Lower leg skin (tissue), 4 donors: ENCODE measurements at regions not wholly inside any gene's neighbourhood (a gene's known extent, or its start where the extent isn't known, plus 50 kb on each side); places are given as distances from the start of the nearest gene placed in this dataset.
"Not testable (repeated sequence)": the region's sequence is repeated elsewhere in the genome, so short reads cannot be mapped to it uniquely, and the experiment has no call there.

Experiments used
- DNase-seq, 2 donors: peaks; one replicate each; pipeline ENCODE4 v3.0.0-alpha.2; 2019; ENCODE audit warnings: low spot score in 2 of 2
- H3K4me3 ChIP-seq: fragments of 200-600 bp; sonication (generic); 2 replicates; pipeline ENCODE4 v1.5.1; 2017; ENCODE audit warnings: mild to moderate bottlenecking, low read depth; ENCODE audit not compliant: poor library complexity, severe bottlenecking
- POLR2A ChIP-seq, 2 donors: fragments of 450-650 bp; IDR thresholded peaks; one replicate each; pipeline ENCODE4 v1.6.1; 2016 to 2017; ENCODE audit warnings: antibody characterized with exemption in 2 of 2, mild to moderate bottlenecking in 1 of 2, moderate library complexity in 1 of 2
- WGBS, 2 donors: methylation state at CpG; one replicate each; pipeline ENCODE4 v1.1.5; 2018; 5-methylcytosine and 5-hydroxymethylcytosine counted together
- intact Hi-C: fragments of 100-400 bp; cut with DNase I; formaldehyde crosslinking; loops from one replicate; pipeline ENCODE4 v1.15.0; 2023; ENCODE audit warnings: low total_unique reads
- TF ChIP-seq, protein P1 (sequence below), 3 donors: fragments of 450-650 bp; IDR thresholded peaks; one replicate each; pipeline ENCODE4 v1.5.1; 2016; ENCODE audit warnings: antibody characterized with exemption in 3 of 3, mild to moderate bottlenecking in 3 of 3, moderate library complexity in 2 of 3

DNA sequence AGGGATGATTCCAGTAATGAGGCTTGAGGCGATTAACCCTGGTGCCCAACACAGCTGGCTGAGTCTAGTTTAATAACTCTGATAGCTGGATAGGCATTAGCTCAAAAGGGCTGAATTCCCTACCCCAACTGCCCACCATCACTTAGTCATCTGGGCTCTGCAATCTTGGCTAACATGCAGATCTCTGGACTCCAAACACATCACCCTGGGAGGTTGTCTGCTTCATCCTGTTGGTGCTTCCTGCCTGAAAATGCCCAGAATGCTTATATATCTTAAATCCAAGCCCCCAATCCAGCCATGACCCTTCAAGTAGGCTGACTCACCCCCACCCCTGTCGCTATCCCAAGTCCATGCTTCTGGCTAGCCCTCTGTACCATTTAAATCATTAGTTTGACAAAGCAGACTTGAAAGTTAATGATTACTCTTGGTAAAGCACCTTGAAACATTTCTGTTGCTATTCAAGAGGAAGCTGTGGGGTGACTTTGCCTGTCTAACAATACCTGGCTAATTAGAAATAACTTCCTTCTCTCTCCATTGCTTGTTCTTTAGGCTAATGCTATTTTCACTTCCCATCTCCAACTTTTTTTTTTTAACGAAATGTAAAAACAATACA is 107.0 kb upstream of the RORA start:
- intact Hi-C loops: no loop called here
- no peak for TF ChIP-seq POLR2A (IDR thresholded peaks at IDR 0.05)
- TF ChIP-seq, protein P1, sequence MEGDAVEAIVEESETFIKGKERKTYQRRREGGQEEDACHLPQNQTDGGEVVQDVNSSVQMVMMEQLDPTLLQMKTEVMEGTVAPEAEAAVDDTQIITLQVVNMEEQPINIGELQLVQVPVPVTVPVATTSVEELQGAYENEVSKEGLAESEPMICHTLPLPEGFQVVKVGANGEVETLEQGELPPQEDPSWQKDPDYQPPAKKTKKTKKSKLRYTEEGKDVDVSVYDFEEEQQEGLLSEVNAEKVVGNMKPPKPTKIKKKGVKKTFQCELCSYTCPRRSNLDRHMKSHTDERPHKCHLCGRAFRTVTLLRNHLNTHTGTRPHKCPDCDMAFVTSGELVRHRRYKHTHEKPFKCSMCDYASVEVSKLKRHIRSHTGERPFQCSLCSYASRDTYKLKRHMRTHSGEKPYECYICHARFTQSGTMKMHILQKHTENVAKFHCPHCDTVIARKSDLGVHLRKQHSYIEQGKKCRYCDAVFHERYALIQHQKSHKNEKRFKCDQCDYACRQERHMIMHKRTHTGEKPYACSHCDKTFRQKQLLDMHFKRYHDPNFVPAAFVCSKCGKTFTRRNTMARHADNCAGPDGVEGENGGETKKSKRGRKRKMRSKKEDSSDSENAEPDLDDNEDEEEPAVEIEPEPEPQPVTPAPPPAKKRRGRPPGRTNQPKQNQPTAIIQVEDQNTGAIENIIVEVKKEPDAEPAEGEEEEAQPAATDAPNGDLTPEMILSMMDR (IDR thresholded peaks at IDR 0.05): no peak
- no peak for DNase-seq
- H3K4me3 ChIP-seq: no peak overlapping the region
- WGBS, 2 donors: 84 to 87% methylated on average over 3 of the region's 3 CpGs

DNA sequence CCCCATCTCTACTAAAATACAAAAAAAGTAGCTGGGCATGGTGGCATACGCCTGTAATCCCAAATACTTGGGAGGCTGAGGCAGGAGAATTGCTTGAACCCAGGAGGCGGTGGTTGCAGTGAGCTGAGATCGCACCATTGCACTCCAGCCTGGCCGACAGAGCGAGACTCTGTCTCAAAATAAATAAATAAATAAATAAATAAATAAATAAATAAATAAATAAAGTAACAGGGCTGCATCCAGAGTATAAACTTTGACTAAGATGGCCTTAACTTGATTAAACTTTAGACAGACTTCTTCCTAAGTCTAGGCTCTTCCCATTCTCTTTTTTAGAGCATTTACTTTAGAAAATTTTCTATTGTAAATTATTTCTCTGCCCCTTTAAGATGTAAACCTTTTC is 105.6 kb upstream of the RORA start:
- DNase-seq, H3K4me3 ChIP-seq, intact Hi-C loops: not testable (repeated sequence)
- 93 to 94% methylated on average over 5 of the region's 5 CpGs for WGBS, 2 donors

DNA sequence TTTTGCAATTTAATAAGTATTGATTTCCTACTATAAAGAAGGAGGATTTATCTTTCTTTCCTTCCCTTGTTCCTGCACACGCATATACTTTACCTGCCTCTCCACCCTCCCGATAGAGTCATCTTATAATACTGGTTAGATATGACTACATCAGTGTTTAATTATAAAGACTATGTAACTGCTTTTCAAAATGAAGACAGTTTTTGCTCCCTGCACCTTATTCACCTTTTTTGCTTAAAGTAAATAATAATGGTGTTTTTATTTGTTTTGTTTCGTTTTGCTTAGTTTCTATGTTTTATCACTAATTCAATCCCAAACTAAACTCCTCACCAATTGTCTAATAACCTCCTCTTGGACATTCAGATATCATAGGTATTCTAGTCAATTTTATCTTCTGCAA is 101.9 kb upstream of the RORA start:
- no peak overlapping the region for H3K4me3 ChIP-seq
- 85 to 90% methylated on average over 3 of the region's 3 CpGs for WGBS, 2 donors
- no peak for DNase-seq
- intact Hi-C loops: no loop called here
- TF ChIP-seq, protein P1 (IDR thresholded peaks at IDR 0.05): no peak
- no peak for TF ChIP-seq POLR2A (IDR thresholded peaks at IDR 0.05)

DNA sequence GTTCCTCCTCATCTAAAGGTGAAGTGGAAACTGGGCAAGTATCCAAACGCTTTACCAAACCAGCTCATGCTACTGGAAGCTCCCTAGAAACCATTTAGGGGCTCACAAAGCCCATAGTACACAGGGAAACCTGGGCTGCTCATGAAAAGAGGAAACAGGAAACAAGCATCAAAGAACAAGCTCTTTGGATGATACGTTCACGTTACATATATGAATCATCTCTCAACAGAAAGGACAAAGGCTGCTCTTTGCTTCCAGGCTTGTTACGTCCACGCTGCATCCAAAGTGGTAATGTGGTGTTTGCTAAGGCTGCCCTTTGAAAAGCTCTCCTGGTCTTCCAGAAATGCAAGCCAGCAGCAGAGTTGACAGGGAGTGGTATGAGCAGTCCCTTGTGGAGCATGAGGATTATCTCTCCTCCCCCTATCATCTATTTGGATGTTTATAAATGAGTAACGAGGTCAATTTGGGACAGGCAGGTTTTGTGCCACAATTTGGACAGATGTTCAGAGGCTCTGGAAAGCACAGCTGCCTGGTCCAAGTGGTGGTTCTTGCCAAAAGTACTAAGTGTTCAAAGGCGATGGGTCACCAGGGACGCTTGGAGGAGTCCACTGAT is 98.0 kb upstream of the RORA start:
- no peak overlapping the region for H3K4me3 ChIP-seq
- TF ChIP-seq POLR2A (IDR thresholded peaks at IDR 0.05): no peak
- TF ChIP-seq, protein P1 (IDR thresholded peaks at IDR 0.05): no peak
- intact Hi-C loops: no loop called here
- peak in 1 of 2 donors; percentile 21 for DNase-seq
- WGBS, 2 donors: 40 to 45% methylated on average over 8 of the region's 8 CpGs

DNA sequence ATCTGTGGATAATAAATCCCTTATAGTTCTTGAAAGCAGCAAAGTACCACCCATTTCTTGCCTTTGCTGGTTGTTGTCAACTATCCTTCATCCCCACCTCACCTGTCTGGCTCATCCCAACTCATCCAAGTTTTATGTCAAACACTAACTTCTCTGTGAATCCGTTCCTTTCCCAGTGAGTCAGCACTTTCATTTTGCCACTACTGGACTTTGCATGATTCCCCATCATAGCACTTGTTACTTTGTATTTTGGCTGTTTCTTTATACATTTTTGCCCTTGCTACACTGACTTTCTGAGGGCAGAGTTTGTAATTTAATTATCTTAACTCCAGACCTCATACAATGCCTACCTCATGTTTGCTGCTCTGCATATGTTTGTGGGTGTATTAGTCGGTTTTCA is 90.8 kb upstream of the RORA start:
- no peak for DNase-seq
- 77 to 93% methylated on average over 2 of the region's 2 CpGs for WGBS, 2 donors
- intact Hi-C loops: no loop called here
- no peak overlapping the region for H3K4me3 ChIP-seq
- no peak for TF ChIP-seq POLR2A (IDR thresholded peaks at IDR 0.05)
- TF ChIP-seq, protein P1 (IDR thresholded peaks at IDR 0.05): no peak

DNA sequence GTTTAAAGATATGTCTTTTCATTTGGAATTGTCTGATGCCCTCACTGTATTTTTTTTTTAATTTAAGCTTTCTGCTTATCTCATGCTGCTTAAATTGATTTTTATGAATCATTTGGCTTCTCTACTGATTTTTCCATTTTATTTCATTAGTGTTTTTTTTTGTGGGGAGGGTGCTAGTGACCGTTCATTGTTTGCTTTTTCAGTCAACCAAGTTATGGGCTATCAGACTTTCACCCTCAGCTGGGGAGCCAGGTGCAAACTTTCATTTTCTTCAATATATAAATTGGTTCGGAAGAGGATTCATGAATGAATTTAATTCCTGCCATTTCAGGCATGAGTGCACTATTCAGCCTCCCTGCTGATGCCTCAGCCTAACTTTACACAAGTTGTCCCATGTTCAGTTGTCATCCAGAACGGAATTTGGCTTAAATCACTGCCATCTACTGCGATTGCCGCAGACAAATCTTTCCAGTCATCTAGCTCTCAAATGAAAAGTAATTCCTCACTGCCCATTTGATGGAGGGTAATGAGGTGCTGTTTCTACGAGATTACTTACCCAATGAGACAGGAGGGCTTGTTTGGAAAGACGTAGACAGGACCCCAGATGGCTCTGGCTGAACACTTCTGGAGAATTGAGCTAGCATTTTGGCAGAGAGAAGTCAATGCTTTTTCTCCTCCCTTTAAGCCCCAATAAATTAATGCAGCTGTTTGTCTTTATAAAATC is 89.9 kb upstream of the RORA start:
- WGBS, 2 donors: 67 to 68% methylated on average over 7 of the region's 7 CpGs
- intact Hi-C loops: no loop called here
- TF ChIP-seq, protein P1 (IDR thresholded peaks at IDR 0.05): no peak
- TF ChIP-seq POLR2A (IDR thresholded peaks at IDR 0.05): no peak
- H3K4me3 ChIP-seq: no peak overlapping the region
- no peak for DNase-seq
